ENCODE measurements at regions not wholly inside any gene's neighbourhood (a gene's known extent, or its start where the extent isn't known, plus 50 kb on each side); places are given as distances from the start of the nearest gene placed in this dataset.
"Not testable (repeated sequence)": the region's sequence is repeated elsewhere in the genome, so short reads cannot be mapped to it uniquely, and the experiment has no call there.

DNA sequence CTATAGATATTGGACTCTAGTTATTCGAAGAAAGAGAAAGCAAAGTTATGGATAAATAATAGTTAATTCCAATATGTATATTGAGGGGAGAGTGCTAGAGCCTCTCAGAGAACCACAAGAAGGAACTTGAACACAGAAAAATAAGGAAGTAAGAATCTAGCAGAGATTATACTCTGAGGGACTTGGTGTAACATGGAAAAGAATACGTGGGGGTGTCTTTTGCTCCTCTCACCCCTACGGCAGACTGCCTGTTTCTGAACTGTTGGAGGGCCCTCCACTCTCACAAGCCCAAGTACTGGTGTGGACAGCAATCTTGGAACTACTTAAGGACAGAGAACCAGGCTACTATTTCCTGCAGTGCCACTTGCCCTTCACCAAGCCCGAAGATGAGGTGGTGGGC, 1174.4 kb upstream of the PCDH10 start:
- no peaks in the 10 kb centered on the region for H4K20me1 ChIP-seq (ENCODE audit: control insufficient read depth, extremely low read depth, insufficient read depth, low read length)
- no peak for DNase-seq (ENCODE audit: low read depth, low spot score)
- H3K9me1 ChIP-seq (ENCODE audit: control insufficient read depth, extremely low read depth, insufficient read depth, low read length) = no peaks in the 10 kb centered on the region
- H3K27ac ChIP-seq (ENCODE audit: control insufficient read depth, insufficient read depth, low read length) = no peak overlapping the region
- no peaks in the 10 kb centered on the region for H3K79me2 ChIP-seq (ENCODE audit: control insufficient read depth, insufficient read depth, low read length)
- H3K4me1 ChIP-seq (ENCODE audit: control insufficient read depth, extremely low read depth, insufficient read depth, low read length) = no peaks in the 10 kb centered on the region
- no peak overlapping the region for H3K4me3 ChIP-seq (ENCODE audit: control insufficient read depth in 2 of 3, extremely low read depth in 1 of 3, insufficient read depth in 2 of 3, low read depth in 1 of 3, low read length in 3 of 3)
- H3K27me3 ChIP-seq (ENCODE audit: control insufficient read depth, extremely low read depth, insufficient read depth, low read length) = no peaks in the 10 kb centered on the region
- TF ChIP-seq, protein P1, sequence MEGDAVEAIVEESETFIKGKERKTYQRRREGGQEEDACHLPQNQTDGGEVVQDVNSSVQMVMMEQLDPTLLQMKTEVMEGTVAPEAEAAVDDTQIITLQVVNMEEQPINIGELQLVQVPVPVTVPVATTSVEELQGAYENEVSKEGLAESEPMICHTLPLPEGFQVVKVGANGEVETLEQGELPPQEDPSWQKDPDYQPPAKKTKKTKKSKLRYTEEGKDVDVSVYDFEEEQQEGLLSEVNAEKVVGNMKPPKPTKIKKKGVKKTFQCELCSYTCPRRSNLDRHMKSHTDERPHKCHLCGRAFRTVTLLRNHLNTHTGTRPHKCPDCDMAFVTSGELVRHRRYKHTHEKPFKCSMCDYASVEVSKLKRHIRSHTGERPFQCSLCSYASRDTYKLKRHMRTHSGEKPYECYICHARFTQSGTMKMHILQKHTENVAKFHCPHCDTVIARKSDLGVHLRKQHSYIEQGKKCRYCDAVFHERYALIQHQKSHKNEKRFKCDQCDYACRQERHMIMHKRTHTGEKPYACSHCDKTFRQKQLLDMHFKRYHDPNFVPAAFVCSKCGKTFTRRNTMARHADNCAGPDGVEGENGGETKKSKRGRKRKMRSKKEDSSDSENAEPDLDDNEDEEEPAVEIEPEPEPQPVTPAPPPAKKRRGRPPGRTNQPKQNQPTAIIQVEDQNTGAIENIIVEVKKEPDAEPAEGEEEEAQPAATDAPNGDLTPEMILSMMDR (optimal IDR thresholded peaks at IDR 0.05 in 1 of 3, IDR thresholded peaks at IDR 0.05 in 1 of 3, conservative IDR thresholded peaks at IDR 0.05 in 1 of 3; ENCODE audit: extremely low read depth in 1 of 3, insufficient read depth in 2 of 3, low read length in 3 of 3) = no peak
- no peak for TF ChIP-seq EZH2 (IDR thresholded peaks at IDR 0.05; ENCODE audit: low read length)
- H3K4me2 ChIP-seq (ENCODE audit: control insufficient read depth, extremely low read depth, insufficient read depth, low read depth, low read length) = no peak overlapping the region
- no peak for FAIRE-seq
- dilution Hi-C loops (cut with MboI; ENCODE audit: extremely low pct_ligation_motif_present, low sequenced_read_pairs) = no loop called here
- H3K36me3 ChIP-seq (ENCODE audit: control insufficient read depth in 2 of 2, extremely low read depth in 1 of 2, insufficient read depth in 2 of 2, low read length in 2 of 2) = no peaks in the 10 kb centered on the region
- H2AFZ ChIP-seq (ENCODE audit: control insufficient read depth, low read length) = peak overlapping the region; percentile 12
- peaks cover 4% of the 10 kb centered on the region for H3K9me3 ChIP-seq (ENCODE audit: control insufficient read depth, low read depth, low read length)
- H3K9ac ChIP-seq (ENCODE audit: control insufficient read depth, extremely low read depth, insufficient read depth, low read length) = no peak overlapping the region

- DNase-seq (ENCODE audit: low read depth, low spot score); dilution Hi-C loops (cut with MboI; ENCODE audit: extremely low pct_ligation_motif_present, low sequenced_read_pairs): not testable (repeated sequence)
Measured at GRCh38 chr4:131975276-131976132, 1173.6 kb upstream of the PCDH10 start.

GRCh38 chr4:131976133-131977002, 1172.7 kb upstream of the PCDH10 start:
- H3K9me3 ChIP-seq (ENCODE audit: control insufficient read depth, low read depth, low read length); H3K4me3 ChIP-seq (ENCODE audit: control insufficient read depth in 2 of 3, extremely low read depth in 1 of 3, insufficient read depth in 2 of 3, low read depth in 1 of 3, low read length in 3 of 3); H3K27me3 ChIP-seq (ENCODE audit: control insufficient read depth, extremely low read depth, insufficient read depth, low read length); dilution Hi-C loops (cut with MboI; ENCODE audit: extremely low pct_ligation_motif_present, low sequenced_read_pairs); H3K36me3 ChIP-seq (ENCODE audit: control insufficient read depth in 2 of 2, extremely low read depth in 1 of 2, insufficient read depth in 2 of 2, low read length in 2 of 2); H3K9me1 ChIP-seq (ENCODE audit: control insufficient read depth, extremely low read depth, insufficient read depth, low read length); H3K4me1 ChIP-seq (ENCODE audit: control insufficient read depth, extremely low read depth, insufficient read depth, low read length); H4K20me1 ChIP-seq (ENCODE audit: control insufficient read depth, extremely low read depth, insufficient read depth, low read length); DNase-seq (ENCODE audit: low read depth, low spot score); H3K79me2 ChIP-seq (ENCODE audit: control insufficient read depth, insufficient read depth, low read length); H2AFZ ChIP-seq (ENCODE audit: control insufficient read depth, low read length); H3K27ac ChIP-seq (ENCODE audit: control insufficient read depth, insufficient read depth, low read length); H3K4me2 ChIP-seq (ENCODE audit: control insufficient read depth, extremely low read depth, insufficient read depth, low read depth, low read length); FAIRE-seq: not testable (repeated sequence)
- H3K9ac ChIP-seq (ENCODE audit: control insufficient read depth, extremely low read depth, insufficient read depth, low read length) = peak overlapping the region; percentile 15

More at GRCh38 chr4:131975276-131976132, 1173.6 kb upstream of the PCDH10 start:
- not testable (repeated sequence) for H3K9me1 ChIP-seq (ENCODE audit: control insufficient read depth, extremely low read depth, insufficient read depth, low read length); H3K27me3 ChIP-seq (ENCODE audit: control insufficient read depth, extremely low read depth, insufficient read depth, low read length); H3K79me2 ChIP-seq (ENCODE audit: control insufficient read depth, insufficient read depth, low read length); H3K4me2 ChIP-seq (ENCODE audit: control insufficient read depth, extremely low read depth, insufficient read depth, low read depth, low read length); FAIRE-seq; H3K27ac ChIP-seq (ENCODE audit: control insufficient read depth, insufficient read depth, low read length); H3K36me3 ChIP-seq (ENCODE audit: control insufficient read depth in 2 of 2, extremely low read depth in 1 of 2, insufficient read depth in 2 of 2, low read length in 2 of 2); H3K4me1 ChIP-seq (ENCODE audit: control insufficient read depth, extremely low read depth, insufficient read depth, low read length); H3K9me3 ChIP-seq (ENCODE audit: control insufficient read depth, low read depth, low read length); H4K20me1 ChIP-seq (ENCODE audit: control insufficient read depth, extremely low read depth, insufficient read depth, low read length)
- Histone ChIP-seq H3K9ac (ENCODE audit: control insufficient read depth, extremely low read depth, insufficient read depth, low read length) (peak overlapping the region; percentile 15), H2AFZ (ENCODE audit: control insufficient read depth, low read length) (peak overlapping the region; percentile 15), H3K4me3 (ENCODE audit: control insufficient read depth in 2 of 3, extremely low read depth in 1 of 3, insufficient read depth in 2 of 3, low read depth in 1 of 3, low read length in 3 of 3) (peak overlapping the region in 1 of 3 experiments; percentile 12)
